ENCODE measurements at regions not wholly inside any gene's neighbourhood (a gene's known extent, or its start where the extent isn't known, plus 50 kb on each side); places are given as distances from the start of the nearest gene placed in this dataset.

GRCh38 chr10:107984581-107984980 lies 820.1 kb upstream of the SORCS1 start:
- TF ChIP-seq CTCF (conservative IDR thresholded peaks at IDR 0.05 in 1 of 2, IDR thresholded peaks at IDR 0.05 in 1 of 2; ENCODE audit: extremely low read depth in 1 of 2, insufficient read depth in 1 of 2, low read depth in 1 of 2, low read length in 2 of 2) (no peak), EZH2 (IDR thresholded peaks at IDR 0.05; ENCODE audit: borderline replicate concordance, low read length) (no peak)
